Natural killer cell (primary cell): ENCODE measurements at regions not wholly inside any gene's neighbourhood (a gene's known extent, or its start where the extent isn't known, plus 50 kb on each side); places are given as distances from the start of the nearest gene placed in this dataset.

Experiments used
- ATAC-seq, 3 donors: fragments of 150-1000 bp in 2 of 3; fragments of 200-7000 bp in 1 of 3; cut with Tn5 transposase; 1 replicate in 1 of 3; 2 replicates in 2 of 3; pipeline ENCODE4 v1.10.0; 2021; ENCODE audit warnings: mild to moderate bottlenecking in 2 of 3, moderate library complexity in 2 of 3
- DNase-seq, 2 donors: peaks; one replicate each; pipeline versions ENCODE4 v3.0.0 to v3.0.0-alpha.2; 2013 to 2021; ENCODE audit warnings: mixed read lengths in 1 of 2
- H3K27ac ChIP-seq: one replicate; pipeline ENCODE4 v1.5.1; 2013; ENCODE audit warnings: mild to moderate bottlenecking, low read length
- H3K27me3 ChIP-seq: one replicate; pipeline ENCODE4 v1.6.1; 2013; ENCODE audit warnings: low read length; ENCODE audit not compliant: control insufficient read depth, insufficient read depth
- H3K36me3 ChIP-seq: one replicate; pipeline ENCODE4 v1.6.1; 2013; ENCODE audit warnings: low read length; ENCODE audit not compliant: control insufficient read depth, insufficient read depth
- H3K4me1 ChIP-seq: one replicate; pipeline ENCODE4 v1.6.1; 2013; ENCODE audit warnings: low read length; ENCODE audit not compliant: control insufficient read depth, insufficient read depth
- H3K4me3 ChIP-seq: one replicate; pipeline ENCODE4 v1.5.1; 2013; ENCODE audit warnings: low read length
- H3K9me3 ChIP-seq: one replicate; pipeline ENCODE4 v1.6.1; 2013; ENCODE audit warnings: low read length; ENCODE audit not compliant: control insufficient read depth, insufficient read depth
- H3K27ac Mint-ChIP-seq, 2 donors: one replicate each; pipeline ENCODE4 v1.8.0; 2022; ENCODE audit warnings: mild to moderate bottlenecking in 2 of 2, mixed read lengths in 2 of 2, moderate library complexity in 1 of 2
- H3K27me3 Mint-ChIP-seq, 2 donors: one replicate each; pipeline ENCODE4 v1.8.0; 2022; ENCODE audit warnings: low read depth in 2 of 2, mixed read lengths in 2 of 2
- H3K36me3 Mint-ChIP-seq: one replicate; pipeline ENCODE4 v1.8.0; 2022; ENCODE audit warnings: mixed read lengths
- H3K4me1 Mint-ChIP-seq, 2 donors: one replicate each; pipeline ENCODE4 v1.8.0; 2022; ENCODE audit warnings: mixed read lengths in 2 of 2
- H3K4me3 Mint-ChIP-seq: one replicate; pipeline ENCODE4 v1.8.0; 2022; ENCODE audit warnings: mild to moderate bottlenecking, moderate library complexity, mixed read lengths
- H3K9me3 Mint-ChIP-seq, 2 donors: one replicate each; pipeline ENCODE4 v1.8.0; 2022; ENCODE audit warnings: mixed read lengths in 2 of 2
- CTCF ChIP-seq: fragments of 200-600 bp; IDR thresholded peaks from one replicate; pipeline ENCODE4 v1.8.0; 2022; ENCODE audit warnings: antibody characterized with exemption
- WGBS: methylation state at CpG from one replicate; pipeline ENCODE4 v1.1.7; 2013; ENCODE audit warnings: missing lambda C conversion rate; ENCODE audit not compliant: insufficient coverage; 5-methylcytosine and 5-hydroxymethylcytosine counted together
- intact Hi-C: fragments of 100-400 bp; cut with micrococcal nuclease; formaldehyde crosslinking; loops from one replicate; pipeline ENCODE4 v1.14.2; 2022

- Histone ChIP-seq H3K4me3 (no peak overlapping the region), H3K9me3 (no peaks in the 10 kb centered on the region), H3K4me1 (peaks cover 13% of the 10 kb centered on the region), H3K27ac (no peak overlapping the region), H3K27me3 (no peaks in the 10 kb centered on the region), H3K36me3 (no peaks in the 10 kb centered on the region)
- Mint-ChIP-seq H3K4me3 (peak overlapping the region; percentile 59), H3K36me3 (no peaks in the 10 kb centered on the region), H3K27ac (peak overlapping the region in 1 of 2 donors; percentile 81), H3K9me3 (no peaks in the 10 kb centered on the region), H3K27me3 (no peaks in the 10 kb centered on the region), H3K4me1 (peaks cover 12 to 14% of the 10 kb centered on the region in 2 donors)
- TF ChIP-seq CTCF: no peak
- ATAC-seq (peak; percentile 66 to 95 (median 89)), DNase-seq (peak; percentile 7 to 33)
- WGBS: 0% methylated on average over 2 of the region's 3 CpGs
- intact Hi-C loops: no loop called here
Observed at GRCh38 chr3:3666664-3667063, 132.6 kb upstream of the LRRN1 start.

- ATAC-seq (peak in 2 of 3 donors; percentile 60 to 61), DNase-seq (no peak)
- Histone ChIP-seq H3K4me3 (no peak overlapping the region), H3K9me3 (no peaks in the 10 kb centered on the region), H3K4me1 (peaks cover 13% of the 10 kb centered on the region), H3K27me3 (no peaks in the 10 kb centered on the region), H3K36me3 (no peaks in the 10 kb centered on the region), H3K27ac (no peak overlapping the region)
- peak overlapping the region in 1 of 2 donors; percentile 81 for H3K27ac Mint-ChIP-seq
- H3K27me3 Mint-ChIP-seq: no peaks in the 10 kb centered on the region
- WGBS: 15% methylated on average over 13 of the region's 13 CpGs
- peak overlapping the region; percentile 59 for H3K4me3 Mint-ChIP-seq
- no peaks in the 10 kb centered on the region for H3K36me3 Mint-ChIP-seq
- intact Hi-C loops: no loop called here
- TF ChIP-seq CTCF: no peak
- peaks cover 12 to 14% of the 10 kb centered on the region in 2 donors for H3K4me1 Mint-ChIP-seq
- H3K9me3 Mint-ChIP-seq: no peaks in the 10 kb centered on the region
Observed at GRCh38 chr3:3665961-3666640, 133.1 kb upstream of the LRRN1 start.

GRCh38 chr3:3665546-3665945 is 133.7 kb upstream of the LRRN1 start:
- no peaks in the 10 kb centered on the region for H3K27me3 Mint-ChIP-seq
- no peaks in the 10 kb centered on the region for H3K9me3 Mint-ChIP-seq
- no peak overlapping the region for H3K4me3 ChIP-seq
- ATAC-seq: no peak
- peaks cover 13% of the 10 kb centered on the region for H3K4me1 ChIP-seq
- no peaks in the 10 kb centered on the region for H3K36me3 Mint-ChIP-seq
- H3K27ac ChIP-seq: no peak overlapping the region
- H3K9me3 ChIP-seq: no peaks in the 10 kb centered on the region
- no peak for TF ChIP-seq CTCF
- no peak for DNase-seq
- intact Hi-C loops: no loop called here
- no peaks in the 10 kb centered on the region for H3K27me3 ChIP-seq
- H3K36me3 ChIP-seq: no peaks in the 10 kb centered on the region
- no peak overlapping the region for H3K4me3 Mint-ChIP-seq
- 83% methylated on average over 1 of the region's 2 CpGs for WGBS
- H3K4me1 Mint-ChIP-seq: peaks cover 12 to 14% of the 10 kb centered on the region in 2 donors
- H3K27ac Mint-ChIP-seq: no peak overlapping the region

GRCh38 chr3:3664935-3665334 is 134.3 kb upstream of the LRRN1 start:
- Mint-ChIP-seq H3K4me3 (no peak overlapping the region), H3K27ac (no peak overlapping the region), H3K4me1 (peaks cover 12 to 14% of the 10 kb centered on the region in 2 donors), H3K36me3 (no peaks in the 10 kb centered on the region), H3K9me3 (no peaks in the 10 kb centered on the region), H3K27me3 (no peaks in the 10 kb centered on the region)
- no peaks in the 10 kb centered on the region for H3K27me3 ChIP-seq
- no peaks in the 10 kb centered on the region for H3K9me3 ChIP-seq
- H3K4me1 ChIP-seq: peaks cover 13% of the 10 kb centered on the region
- H3K4me3 ChIP-seq: no peak overlapping the region
- no peak overlapping the region for H3K27ac ChIP-seq
- DNase-seq (no peak), ATAC-seq (no peak)
- TF ChIP-seq CTCF: no peak
- WGBS: 90% methylated on average over 4 of the region's 5 CpGs
- no peaks in the 10 kb centered on the region for H3K36me3 ChIP-seq
- intact Hi-C loops: no loop called here
